D721Med (cell line): ENCODE measurements at regions not wholly inside any gene's neighbourhood (a gene's known extent, or its start where the extent isn't known, plus 50 kb on each side); places are given as distances from the start of the nearest gene placed in this dataset.

Experiments
- DNase-seq: peaks from one replicate; pipeline ENCODE4 v3.0.0; 2011; ENCODE audit warnings: low spot score; ENCODE audit not compliant: insufficient read length
- FAIRE-seq: peaks from 2 replicates; lab custom pipeline; 2011; peaks lifted over from hg19 to GRCh38; lab: Jason Lieb, UNC
- CTCF ChIP-seq: IDR thresholded peaks from 2 replicates; pipeline ENCODE4 v1.5.1; 2012; ENCODE audit warnings: mild to moderate bottlenecking, control low read depth; ENCODE audit not compliant: insufficient read depth; ENCODE audit errors: missing control alignments

DNA sequence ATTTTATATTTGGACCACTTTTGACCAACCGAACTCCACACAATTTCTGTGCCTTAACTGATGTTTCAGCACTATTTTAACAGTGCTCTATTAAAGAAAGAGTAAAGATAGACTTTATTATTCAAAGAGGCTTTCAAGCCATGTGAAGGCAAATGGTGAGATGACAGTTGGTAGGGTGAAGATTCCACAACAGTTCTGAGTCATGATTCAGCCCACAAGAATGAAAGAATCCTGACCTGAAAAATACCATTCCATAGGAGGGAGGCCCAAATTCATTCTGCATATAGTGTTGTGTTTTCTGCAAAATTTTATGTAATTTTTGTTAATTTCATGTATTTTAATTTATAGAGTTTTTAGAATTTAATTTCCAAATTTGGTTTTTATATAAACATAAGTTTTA, 135.6 kb upstream of the STAC start:
- no peak for TF ChIP-seq CTCF
- no peak for FAIRE-seq
- no peak for DNase-seq

DNA sequence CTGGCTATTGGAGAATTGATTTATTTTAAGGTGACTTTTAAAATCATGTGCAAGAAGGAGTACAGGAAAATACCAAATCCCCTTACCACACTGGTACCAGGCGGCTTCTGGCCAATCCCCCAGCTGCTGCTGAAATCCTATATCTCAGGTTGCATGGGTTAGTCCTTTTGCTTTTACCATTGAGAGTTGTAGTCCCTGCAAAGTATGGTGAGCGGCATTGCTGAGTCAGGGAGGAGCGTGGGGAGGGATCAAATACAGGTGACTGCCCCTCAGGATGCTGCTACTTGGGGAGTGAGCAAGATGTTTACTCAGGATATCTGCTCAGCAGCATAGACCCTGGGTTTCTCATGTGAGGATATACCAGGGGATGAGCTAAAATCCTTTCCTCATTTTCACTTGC, 131.9 kb upstream of the STAC start:
- TF ChIP-seq CTCF = no peak
- DNase-seq (no peak), FAIRE-seq (no peak)

DNA sequence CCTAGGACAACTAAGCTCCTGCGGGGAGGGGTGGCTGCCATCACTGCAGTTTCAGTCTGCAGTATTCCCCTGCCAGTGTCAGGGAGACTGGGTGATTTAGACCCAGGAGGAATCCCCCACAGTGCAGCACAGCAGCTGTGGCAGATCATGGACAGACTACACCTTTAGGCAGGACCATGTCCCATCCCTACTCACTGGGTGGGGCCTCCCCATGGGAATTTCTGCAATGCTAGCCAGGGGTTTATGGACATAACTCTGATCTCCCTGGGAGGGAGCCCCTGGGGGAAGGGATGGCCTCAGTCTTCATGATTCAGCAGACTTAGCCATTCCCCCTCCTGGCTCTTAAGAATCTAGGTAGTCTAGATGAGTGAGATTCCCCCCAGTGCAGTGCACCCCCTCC, 130.1 kb upstream of the STAC start:
- no peak for DNase-seq
- no peak for FAIRE-seq
- no peak for TF ChIP-seq CTCF

- DNase-seq (no peak), FAIRE-seq (no peak)
- TF ChIP-seq CTCF = no peak
Measured at GRCh38 chr3:36257158-36257852, 123.0 kb upstream of the STAC start.

- TF ChIP-seq CTCF = no peak
- no peak for FAIRE-seq
Measured at GRCh38 chr3:36258421-36258820, 121.9 kb upstream of the STAC start.

DNA sequence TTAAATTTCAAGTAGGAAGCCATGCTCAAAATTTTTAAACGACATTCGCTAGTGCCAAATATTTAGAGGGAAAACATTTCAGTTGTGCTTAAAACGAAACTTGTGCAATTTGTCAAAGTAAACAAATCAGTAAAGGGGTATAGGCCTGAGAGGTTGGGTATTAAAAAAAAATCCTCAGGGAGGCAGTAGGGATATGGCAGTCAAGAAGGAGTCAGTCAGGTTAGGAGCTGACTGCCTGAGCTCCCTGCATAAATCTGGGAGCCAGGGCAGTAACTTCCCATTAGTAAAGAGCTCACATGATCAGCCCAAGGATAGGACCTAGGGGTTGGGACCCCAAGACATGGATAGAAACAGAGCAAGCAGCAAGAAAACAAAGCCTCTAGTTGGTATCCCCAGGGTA, 120.7 kb upstream of the STAC start:
- TF ChIP-seq CTCF = no peak
- DNase-seq (no peak), FAIRE-seq (no peak)

More at GRCh38 chr3:36258421-36258820, 121.9 kb upstream of the STAC start:
- no peak for DNase-seq

GRCh38 chr3:36269274-36269673, 111.0 kb upstream of the STAC start:
- TF ChIP-seq CTCF = no peak
- FAIRE-seq (no peak), DNase-seq (no peak)
